T-cell (primary cell): ENCODE measurements at regions not wholly inside any gene's neighbourhood (a gene's known extent, or its start where the extent isn't known, plus 50 kb on each side); places are given as distances from the start of the nearest gene placed in this dataset.

Experiments used
- ATAC-seq, 4 experiments: fragments of 200-7000 bp in 3 of 4; fragments of 150-1000 bp in 1 of 4; cut with Tn5 transposase; replicated peaks in 1 of 4; 1 replicate in 3 of 4; 2 replicates in 1 of 4; pipeline ENCODE4 v1.10.0; 2021; ENCODE audit warnings: moderate library complexity in 3 of 4, mild to moderate bottlenecking in 2 of 4, moderate number of reproducible peaks in 1 of 4
- CTCF ChIA-PET, 2 donors: fragments of 300-600 bp; sonication (Branson Sonifier 250); formaldehyde crosslinking; loops; one replicate each; lab custom pipeline; 2022; ENCODE audit warnings: antibody characterized with exemption in 2 of 2; lab: Charles Lee
- POLR2A ChIA-PET, 2 donors: fragments of 300-600 bp; sonication (Branson Sonifier 250); formaldehyde crosslinking; loops; one replicate each; lab custom pipeline; 2022; ENCODE audit warnings: antibody characterized with exemption in 2 of 2; lab: Charles Lee
- DNase-seq, 35 experiments: peaks; one replicate each; pipeline versions ENCODE4 v3.0.0 to v3.0.0-alpha.2; 2013 to 2023
- H3K27ac ChIP-seq: one replicate; pipeline ENCODE4 v1.5.1; 2013; ENCODE audit warnings: low read length
- H3K27me3 ChIP-seq, 2 experiments: replicated peaks in 1 of 2; 1 replicate in 1 of 2; 2 replicates in 1 of 2; pipeline versions ENCODE4 v1.6.1 to v1.7.0; 2013; ENCODE audit warnings: low read length in 1 of 2, mixed read lengths in 1 of 2; ENCODE audit not compliant: control insufficient read depth in 2 of 2, insufficient read depth in 2 of 2; ENCODE audit errors: extremely low read depth in 1 of 2
- H3K36me3 ChIP-seq, 2 donors: 1 replicate in 1 of 2; 2 replicates in 1 of 2; pipeline versions ENCODE4 v1.6.1 to v1.7.0; 2013; ENCODE audit warnings: low read length in 1 of 2; ENCODE audit not compliant: control insufficient read depth in 2 of 2, insufficient read depth in 1 of 2; ENCODE audit errors: extremely low read depth in 1 of 2
- H3K4me1 ChIP-seq, 2 experiments: 1 replicate in 1 of 2; 2 replicates in 1 of 2; pipeline versions ENCODE4 v1.6.1 to v1.7.0; 2013; ENCODE audit warnings: low read length in 2 of 2, mixed read lengths in 1 of 2; ENCODE audit not compliant: insufficient read depth in 2 of 2, control insufficient read depth in 1 of 2; ENCODE audit errors: extremely low read depth in 1 of 2
- H3K4me3 ChIP-seq, 2 donors: 1 replicate in 1 of 2; 2 replicates in 1 of 2; pipeline versions ENCODE4 v1.5.1 to v1.7.0; 2013; ENCODE audit warnings: mild to moderate bottlenecking in 2 of 2, low read length in 1 of 2, moderate library complexity in 1 of 2; ENCODE audit not compliant: control insufficient read depth in 1 of 2; ENCODE audit errors: extremely low read depth in 1 of 2
- H3K9me3 ChIP-seq: 2 replicates; pipeline ENCODE4 v1.7.0; 2013
- H3K27ac Mint-ChIP-seq, 2 donors: one replicate each; pipeline ENCODE4 v1.8.0; 2020 to 2021; ENCODE audit warnings: mild to moderate bottlenecking in 2 of 2, mixed read lengths in 2 of 2
- H3K27me3 Mint-ChIP-seq, 2 donors: one replicate each; pipeline ENCODE4 v1.8.0; 2021 to 2022; ENCODE audit warnings: mixed read lengths in 2 of 2
- H3K36me3 Mint-ChIP-seq: one replicate; pipeline ENCODE4 v1.8.0; 2021; ENCODE audit warnings: mixed read lengths
- H3K4me1 Mint-ChIP-seq, 3 donors: one replicate each; pipeline ENCODE4 v1.8.0; 2020 to 2022; ENCODE audit warnings: mixed read lengths in 3 of 3, mild to moderate bottlenecking in 1 of 3
- H3K4me3 Mint-ChIP-seq, 3 donors: one replicate each; pipeline ENCODE4 v1.8.0; 2020 to 2022; ENCODE audit warnings: mild to moderate bottlenecking in 3 of 3, mixed read lengths in 3 of 3, moderate library complexity in 3 of 3
- H3K9me3 Mint-ChIP-seq, 3 donors: one replicate each; pipeline ENCODE4 v1.8.0; 2020 to 2022; ENCODE audit warnings: mixed read lengths in 3 of 3
- WGBS: methylation state at CpG from one replicate; pipeline ENCODE4 v1.1.5; 2013; ENCODE audit warnings: missing lambda C conversion rate; ENCODE audit not compliant: insufficient coverage; 5-methylcytosine and 5-hydroxymethylcytosine counted together

- Histone ChIP-seq H3K27ac (no peak overlapping the region), H3K9me3 (no peaks in the 10 kb centered on the region), H3K4me1 (peaks cover 0 to 6% of the 10 kb centered on the region in 2 experiments), H3K27me3 (peaks cover 0 to 16% of the 10 kb centered on the region in 2 experiments), H3K36me3 (no peaks in the 10 kb centered on the region), H3K4me3 (no peak overlapping the region)
- ATAC-seq (no peak), DNase-seq (no peak)
- Mint-ChIP-seq H3K36me3 (no peaks in the 10 kb centered on the region), H3K4me3 (no peak overlapping the region), H3K27me3 (peaks cover 0 to 4% of the 10 kb centered on the region in 2 donors), H3K27ac (no peak overlapping the region), H3K4me1 (peaks cover 0 to 16% (median 6%) of the 10 kb centered on the region in 3 donors), H3K9me3 (peaks cover 0 to 7% (median 0%) of the 10 kb centered on the region in 3 donors)
- WGBS, result 78% methylated on average over 5 of the region's 6 CpGs
- POLR2A ChIA-PET, result interaction anchor here (0.6 kb wide), 2 partner anchors 14 to 55 kb away, joined by 6 to 13 read pairs; no protein-coding TSS in a partner anchor
- CTCF ChIA-PET, result interaction anchor here in 1 of 2 donors (0.7 kb wide), 1 partner anchor 214 kb away, joined by 7 read pairs; no protein-coding TSS in a partner anchor
These were observed 134.8 kb upstream of the SHH start for GRCh38 chr7:155947051-155947450.

GRCh38 chr7:155945670-155946325 is 133.5 kb upstream of the SHH start:
- Histone ChIP-seq H3K27me3 (peaks cover 0 to 6% of the 10 kb centered on the region in 2 experiments), H3K27ac (no peak overlapping the region), H3K4me3 (no peak overlapping the region), H3K9me3 (no peaks in the 10 kb centered on the region), H3K36me3 (no peaks in the 10 kb centered on the region), H3K4me1 (peaks cover 0 to 6% of the 10 kb centered on the region in 2 experiments)
- 89% methylated on average over 30 of the region's 32 CpGs for WGBS
- DNase-seq (no peak), ATAC-seq (no peak)
- ChIA-PET POLR2A (no interaction called here), CTCF (interaction anchor here in 1 of 2 donors (0.7 kb wide), 1 partner anchor 501 kb away, joined by 4 read pairs; no protein-coding TSS in a partner anchor)
- H3K4me1 Mint-ChIP-seq, result peaks cover 0 to 16% (median 6%) of the 10 kb centered on the region in 3 donors
- peaks cover 0 to 9% of the 10 kb centered on the region in 2 donors for H3K27me3 Mint-ChIP-seq
- no peak overlapping the region for H3K4me3 Mint-ChIP-seq
- peaks cover 0 to 7% (median 0%) of the 10 kb centered on the region in 3 donors for H3K9me3 Mint-ChIP-seq
- H3K27ac Mint-ChIP-seq, result no peak overlapping the region
- no peaks in the 10 kb centered on the region for H3K36me3 Mint-ChIP-seq

- no peaks in the 10 kb centered on the region for H3K36me3 Mint-ChIP-seq
- H3K27ac ChIP-seq, result no peak overlapping the region
- H3K4me3 Mint-ChIP-seq, result no peak overlapping the region
- 88% methylated on average over 6 of the region's 6 CpGs for WGBS
- H3K27me3 ChIP-seq, result peaks cover 0 to 6% of the 10 kb centered on the region in 2 experiments
- peaks cover 0 to 6% of the 10 kb centered on the region in 2 experiments for H3K4me1 ChIP-seq
- H3K4me1 Mint-ChIP-seq, result peaks cover 0 to 16% (median 6%) of the 10 kb centered on the region in 3 donors
- H3K4me3 ChIP-seq, result no peak overlapping the region
- POLR2A ChIA-PET, result no interaction called here
- no peaks in the 10 kb centered on the region for H3K9me3 ChIP-seq
- peaks cover 0 to 13% of the 10 kb centered on the region in 2 donors for H3K27me3 Mint-ChIP-seq
- DNase-seq (no peak), ATAC-seq (no peak)
- no peak overlapping the region for H3K27ac Mint-ChIP-seq
- no peaks in the 10 kb centered on the region for H3K36me3 ChIP-seq
- peaks cover 2 to 7% (median 5%) of the 10 kb centered on the region in 3 donors for H3K9me3 Mint-ChIP-seq
- CTCF ChIA-PET, result no interaction called here
These were observed 132.6 kb upstream of the SHH start for GRCh38 chr7:155944901-155945300.

- DNase-seq (no peak), ATAC-seq (no peak)
- no peak overlapping the region for H3K4me3 ChIP-seq
- H3K27me3 Mint-ChIP-seq, result peaks cover 5 to 14% of the 10 kb centered on the region in 2 donors
- H3K36me3 Mint-ChIP-seq, result no peaks in the 10 kb centered on the region
- peaks cover 0 to 6% of the 10 kb centered on the region in 2 experiments for H3K4me1 ChIP-seq
- no peak overlapping the region for H3K27ac Mint-ChIP-seq
- no peak overlapping the region for H3K27ac ChIP-seq
- 31% methylated on average over 2 of the region's 6 CpGs for WGBS
- no peaks in the 10 kb centered on the region for H3K9me3 ChIP-seq
- H3K27me3 ChIP-seq, result peaks cover 0 to 6% of the 10 kb centered on the region in 2 experiments
- H3K4me1 Mint-ChIP-seq, result peaks cover 0 to 16% (median 6%) of the 10 kb centered on the region in 3 donors
- peaks cover 6 to 17% (median 7%) of the 10 kb centered on the region in 3 donors for H3K9me3 Mint-ChIP-seq
- no peak overlapping the region for H3K4me3 Mint-ChIP-seq
- ChIA-PET POLR2A (no interaction called here), CTCF (interaction anchor here in 1 of 2 donors (0.5 kb wide), 1 partner anchor 753 kb away, joined by 4 read pairs; no protein-coding TSS in a partner anchor)
- no peaks in the 10 kb centered on the region for H3K36me3 ChIP-seq
These were observed 131.1 kb upstream of the SHH start for GRCh38 chr7:155943251-155943899.

- no peak overlapping the region for H3K4me3 ChIP-seq
- ChIA-PET CTCF (no interaction called here), POLR2A (no interaction called here)
- ATAC-seq (no peak), DNase-seq (no peak)
- H3K27me3 ChIP-seq, result peaks cover 0 to 5% of the 10 kb centered on the region in 2 experiments
- H3K36me3 ChIP-seq, result no peaks in the 10 kb centered on the region
- Mint-ChIP-seq H3K9me3 (peaks cover 6 to 21% (median 7%) of the 10 kb centered on the region in 3 donors), H3K27ac (no peak overlapping the region), H3K27me3 (peaks cover 11 to 16% of the 10 kb centered on the region in 2 donors), H3K4me3 (no peak overlapping the region), H3K4me1 (peaks cover 0 to 16% (median 6%) of the 10 kb centered on the region in 3 donors), H3K36me3 (no peaks in the 10 kb centered on the region)
- peaks cover 0 to 6% of the 10 kb centered on the region in 2 experiments for H3K4me1 ChIP-seq
- H3K9me3 ChIP-seq, result no peaks in the 10 kb centered on the region
- WGBS, result 87% methylated on average over 14 of the region's 20 CpGs
- H3K27ac ChIP-seq, result no peak overlapping the region
These were observed 130.1 kb upstream of the SHH start for GRCh38 chr7:155942226-155942950.

GRCh38 chr7:155941688-155942087 is 129.4 kb upstream of the SHH start:
- H3K9me3 ChIP-seq, result no peaks in the 10 kb centered on the region
- 60% methylated on average over 2 of the region's 4 CpGs for WGBS
- CTCF ChIA-PET, result no interaction called here
- H3K4me3 ChIP-seq, result no peak overlapping the region
- Mint-ChIP-seq H3K27me3 (peaks cover 11 to 14% of the 10 kb centered on the region in 2 donors), H3K9me3 (peaks cover 5 to 21% (median 6%) of the 10 kb centered on the region in 3 donors), H3K36me3 (no peaks in the 10 kb centered on the region), H3K27ac (no peak overlapping the region), H3K4me1 (peaks cover 0 to 16% (median 6%) of the 10 kb centered on the region in 3 donors), H3K4me3 (no peak overlapping the region)
- H3K4me1 ChIP-seq, result peaks cover 0 to 6% of the 10 kb centered on the region in 2 experiments
- POLR2A ChIA-PET, result no interaction called here
- H3K27ac ChIP-seq, result no peak overlapping the region
- no peak for ATAC-seq
- H3K27me3 ChIP-seq, result peaks cover 0 to 5% of the 10 kb centered on the region in 2 experiments
- DNase-seq, result no peak
- H3K36me3 ChIP-seq, result no peaks in the 10 kb centered on the region
